Vagina (tissue), 2 donors: ENCODE measurements at regions not wholly inside any gene's neighbourhood (a gene's known extent, or its start where the extent isn't known, plus 50 kb on each side); places are given as distances from the start of the nearest gene placed in this dataset.

Source experiments
- CTCF ChIP-seq, 3 experiments: fragments of 450-650 bp in 2 of 3; fragments of 200-600 bp in 1 of 3; sonication (generic) in 1 of 3; IDR thresholded peaks; one replicate each; pipeline ENCODE4 v1.5.1; 2017 to 2019; ENCODE audit warnings: antibody characterized with exemption in 3 of 3, mild to moderate bottlenecking in 2 of 3, moderate library complexity in 2 of 3
- POLR2A ChIP-seq, 2 donors: fragments of 450-650 bp; IDR thresholded peaks; one replicate each; pipeline ENCODE4 v1.6.1; 2017; ENCODE audit warnings: antibody characterized with exemption in 2 of 2, mild to moderate bottlenecking in 2 of 2, moderate library complexity in 2 of 2

DNA sequence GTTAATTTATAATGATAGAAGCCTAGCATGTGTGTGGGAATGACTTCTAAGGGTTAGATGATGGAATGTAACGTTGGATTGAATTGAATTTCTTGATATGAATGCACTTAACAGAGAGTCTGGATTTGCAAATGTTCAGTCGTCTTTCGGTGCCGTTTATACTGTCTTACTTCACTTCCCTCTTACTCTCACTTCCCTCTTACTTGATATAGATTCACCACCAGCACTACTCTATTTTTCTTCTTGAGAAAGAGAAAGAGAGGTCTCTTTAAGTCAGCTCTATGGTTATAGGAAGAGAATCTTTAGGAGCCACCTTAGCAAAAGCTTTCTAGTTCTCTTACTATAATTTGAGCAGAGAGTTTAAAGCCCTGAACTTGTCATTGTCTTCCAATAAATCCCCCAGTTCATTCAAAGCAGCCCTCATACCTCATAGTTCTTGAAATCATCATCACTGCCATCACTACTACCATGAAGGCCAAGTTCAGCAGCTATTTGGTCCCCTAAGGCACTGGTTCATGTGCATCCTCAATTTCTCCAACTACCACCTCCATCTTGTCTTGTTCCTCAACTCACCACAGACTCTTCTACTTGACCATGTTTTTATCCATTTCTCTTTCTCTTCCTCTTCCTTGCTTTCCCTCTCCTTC, 501.7 kb upstream of the TCF4 start:
- TF ChIP-seq POLR2A (IDR thresholded peaks at IDR 0.05) (no peak), CTCF (IDR thresholded peaks at IDR 0.05) (no peak)
